Activated naive CD8-positive, alpha-beta T cell (primary cell): ENCODE measurements at regions not wholly inside any gene's neighbourhood (a gene's known extent, or its start where the extent isn't known, plus 50 kb on each side); places are given as distances from the start of the nearest gene placed in this dataset.

Source experiments
- H3K27ac Mint-ChIP-seq: one replicate; pipeline ENCODE4 v1.8.0; 2021; ENCODE audit warnings: mixed read lengths
- H3K27me3 Mint-ChIP-seq: one replicate; pipeline ENCODE4 v1.8.0; 2021; ENCODE audit warnings: mixed read lengths
- H3K36me3 Mint-ChIP-seq: one replicate; pipeline ENCODE4 v1.8.0; 2021; ENCODE audit warnings: mixed read lengths
- H3K4me1 Mint-ChIP-seq: one replicate; pipeline ENCODE4 v1.8.0; 2021; ENCODE audit warnings: low read depth, mixed read lengths
- H3K4me3 Mint-ChIP-seq: one replicate; pipeline ENCODE4 v1.8.0; 2021; ENCODE audit warnings: mild to moderate bottlenecking, mixed read lengths
- H3K9me3 Mint-ChIP-seq: one replicate; pipeline ENCODE4 v1.8.0; 2021; ENCODE audit warnings: low read depth, mixed read lengths

DNA sequence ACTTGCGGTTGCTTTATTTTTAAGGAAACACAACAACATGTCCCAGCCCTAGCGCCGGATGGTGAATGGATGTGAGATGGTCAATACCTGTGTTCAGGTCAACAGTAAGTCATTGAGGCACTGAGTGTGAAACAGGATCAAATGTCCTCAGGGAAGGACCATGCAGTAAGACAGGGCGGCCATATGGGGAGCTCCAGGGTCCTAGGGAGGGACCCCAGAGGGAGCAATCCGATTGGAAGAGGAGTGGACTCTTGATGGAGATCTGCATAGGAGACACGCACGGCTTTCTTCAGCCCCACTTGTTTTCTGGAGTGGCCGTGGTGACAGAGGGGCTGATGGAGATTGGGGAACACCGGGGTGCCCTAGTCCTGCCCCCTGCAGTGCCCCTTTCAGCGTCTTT lies 423.8 kb upstream of the MKI67 start:
- H3K27me3 Mint-ChIP-seq = no peaks in the 10 kb centered on the region
- no peak overlapping the region for H3K27ac Mint-ChIP-seq
- H3K4me1 Mint-ChIP-seq = no peaks in the 10 kb centered on the region
- no peaks in the 10 kb centered on the region for H3K36me3 Mint-ChIP-seq
- no peaks in the 10 kb centered on the region for H3K9me3 Mint-ChIP-seq
- H3K4me3 Mint-ChIP-seq = no peak overlapping the region

DNA sequence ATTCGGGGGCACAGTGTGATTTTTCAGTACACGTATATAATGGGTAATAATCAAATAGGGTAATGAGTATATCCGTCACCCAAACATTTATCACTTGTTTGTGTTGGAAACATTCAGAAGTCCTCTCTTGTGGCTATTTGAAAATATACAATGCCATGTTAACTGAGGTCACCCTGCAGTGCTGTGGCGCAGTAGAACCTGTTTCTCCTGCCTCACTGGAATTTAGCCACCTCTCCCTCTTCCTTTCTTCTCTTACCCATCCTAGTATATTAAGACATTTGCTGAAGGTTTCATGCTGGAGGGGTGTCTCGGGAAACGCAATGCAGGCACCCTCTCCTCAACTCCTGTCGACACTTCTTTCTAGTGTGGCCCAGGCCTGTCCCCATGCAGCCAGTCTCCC lies 425.3 kb upstream of the MKI67 start:
- H3K27me3 Mint-ChIP-seq = peaks cover 1% of the 10 kb centered on the region
- no peaks in the 10 kb centered on the region for H3K36me3 Mint-ChIP-seq
- no peaks in the 10 kb centered on the region for H3K9me3 Mint-ChIP-seq
- no peak overlapping the region for H3K4me3 Mint-ChIP-seq
- no peak overlapping the region for H3K27ac Mint-ChIP-seq
- no peaks in the 10 kb centered on the region for H3K4me1 Mint-ChIP-seq

DNA sequence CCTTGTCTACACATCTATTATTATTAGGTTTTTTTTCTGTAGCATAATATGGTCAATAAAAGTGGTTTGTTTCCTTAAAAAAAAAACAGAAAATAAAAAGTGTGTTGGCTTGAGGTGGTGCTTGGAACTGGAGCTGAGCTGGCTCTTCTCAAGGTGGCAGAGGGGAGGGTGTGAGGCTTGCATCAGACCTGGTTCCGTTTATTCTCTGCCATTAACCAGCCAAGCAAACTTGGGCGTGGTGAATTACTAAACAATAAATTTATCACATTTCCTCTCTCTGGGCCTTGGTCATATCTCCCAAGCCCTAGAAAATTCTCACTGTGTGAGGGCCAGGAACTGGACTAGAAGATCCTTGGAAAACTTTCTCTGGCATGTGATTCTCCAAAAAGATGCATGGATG lies 427.5 kb upstream of the MKI67 start:
- Mint-ChIP-seq H3K27me3 (peaks cover 1% of the 10 kb centered on the region), H3K27ac (no peak overlapping the region)

DNA sequence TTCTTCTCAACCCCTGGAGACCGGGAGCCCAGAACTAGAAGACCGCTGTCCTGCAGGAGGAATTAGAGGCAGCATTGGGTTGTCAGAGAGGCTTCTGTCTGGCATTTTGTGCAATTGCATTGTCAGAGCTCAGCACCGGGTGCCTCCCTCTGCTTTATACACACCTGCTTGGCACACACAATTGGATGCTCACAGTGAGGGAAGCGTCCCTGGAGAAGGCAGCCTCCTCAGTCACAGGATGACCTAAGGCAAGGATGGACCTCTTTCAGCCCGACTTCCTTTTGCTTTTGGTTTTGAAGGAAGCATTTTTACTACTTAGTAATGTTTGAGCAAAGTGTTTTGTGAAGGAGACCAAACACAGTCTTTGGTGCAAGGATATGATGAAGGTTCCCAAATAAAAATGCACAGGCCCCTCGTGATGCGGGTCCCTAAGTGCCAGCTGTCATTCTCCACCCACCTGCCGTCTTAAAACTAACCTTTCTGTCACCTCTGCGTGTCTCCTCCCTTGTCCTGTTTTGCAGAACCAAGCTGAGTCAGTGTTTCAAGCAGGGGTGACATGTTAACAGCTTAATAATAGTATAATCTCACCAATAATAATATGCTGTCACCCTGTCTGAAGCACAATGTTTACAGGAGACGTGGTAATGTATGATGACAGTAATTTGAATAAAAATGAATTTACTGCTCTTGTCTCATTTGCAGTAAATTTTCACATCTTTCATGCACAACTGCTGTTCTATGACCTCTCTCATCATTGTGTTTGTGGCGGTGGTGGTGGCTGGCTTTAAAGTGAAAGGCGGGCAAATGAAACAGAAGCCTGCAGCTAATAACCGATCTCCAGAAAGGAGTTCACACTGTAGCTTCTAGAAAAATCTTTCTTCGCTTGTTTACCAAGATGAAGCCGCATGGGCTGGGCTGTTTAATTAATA lies 430.2 kb upstream of the MKI67 start:
- H3K4me3 Mint-ChIP-seq = no peak overlapping the region
- H3K36me3 Mint-ChIP-seq = no peaks in the 10 kb centered on the region
- no peaks in the 10 kb centered on the region for H3K4me1 Mint-ChIP-seq
- no peaks in the 10 kb centered on the region for H3K9me3 Mint-ChIP-seq
- peaks cover 4% of the 10 kb centered on the region for H3K27me3 Mint-ChIP-seq
- H3K27ac Mint-ChIP-seq = no peak overlapping the region

More for the DNA sequence above, 427.5 kb upstream of the MKI67 start:
- H3K36me3 Mint-ChIP-seq = no peaks in the 10 kb centered on the region
- H3K9me3 Mint-ChIP-seq = no peaks in the 10 kb centered on the region
- no peaks in the 10 kb centered on the region for H3K4me1 Mint-ChIP-seq
- H3K4me3 Mint-ChIP-seq = no peak overlapping the region

DNA sequence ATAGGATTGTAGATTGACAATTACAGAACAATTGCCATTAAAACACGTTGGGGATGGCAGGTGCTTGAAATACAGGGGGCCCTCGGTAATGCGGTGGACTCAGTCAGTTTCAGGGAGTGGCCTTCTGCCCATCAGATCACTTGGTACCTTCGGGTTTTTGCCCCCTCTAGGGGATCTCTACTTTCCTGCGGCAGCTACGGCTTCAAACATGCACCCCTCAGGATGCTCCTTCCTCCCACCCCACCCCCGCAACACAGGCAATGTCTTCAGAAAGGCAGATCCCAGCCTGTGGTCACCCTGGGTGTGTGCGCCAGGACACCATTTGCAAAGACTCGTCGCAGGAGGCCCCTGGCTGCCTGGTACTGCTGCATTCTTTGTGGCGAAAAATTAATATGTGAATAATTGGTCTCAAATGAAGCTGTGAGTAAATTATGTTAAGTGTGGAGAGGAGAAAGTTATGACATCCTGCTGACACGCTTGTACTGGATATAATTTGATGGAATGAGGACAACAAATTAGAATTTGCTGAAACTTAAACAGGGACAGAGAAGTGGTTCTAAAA lies 431.0 kb upstream of the MKI67 start:
- Mint-ChIP-seq H3K36me3 (no peaks in the 10 kb centered on the region), H3K4me3 (no peak overlapping the region), H3K27me3 (peaks cover 4% of the 10 kb centered on the region), H3K4me1 (no peaks in the 10 kb centered on the region), H3K27ac (no peak overlapping the region), H3K9me3 (peaks cover 4% of the 10 kb centered on the region)

DNA sequence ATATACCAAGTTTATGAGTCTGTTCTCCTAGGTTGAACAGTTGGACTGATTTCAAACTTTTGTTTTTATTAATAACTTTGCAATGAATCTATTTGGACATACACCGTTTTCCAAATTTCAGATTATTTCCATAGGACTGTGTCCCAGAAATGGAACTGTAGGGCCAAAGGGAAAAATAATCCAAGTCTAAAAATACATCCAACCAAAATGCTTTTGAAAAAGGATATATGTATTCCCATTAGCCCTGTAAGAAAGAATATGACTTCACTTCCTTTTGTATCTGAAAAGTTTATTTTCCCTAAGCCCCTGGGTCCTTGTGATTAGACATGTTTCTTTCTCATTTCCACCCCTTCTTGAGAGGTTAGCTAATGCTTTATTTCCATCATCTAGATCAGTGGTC lies 434.2 kb upstream of the MKI67 start:
- Mint-ChIP-seq H3K9me3 (peaks cover 4% of the 10 kb centered on the region), H3K27ac (no peak overlapping the region), H3K4me1 (no peaks in the 10 kb centered on the region), H3K4me3 (no peak overlapping the region), H3K27me3 (peaks cover 4% of the 10 kb centered on the region), H3K36me3 (no peaks in the 10 kb centered on the region)

DNA sequence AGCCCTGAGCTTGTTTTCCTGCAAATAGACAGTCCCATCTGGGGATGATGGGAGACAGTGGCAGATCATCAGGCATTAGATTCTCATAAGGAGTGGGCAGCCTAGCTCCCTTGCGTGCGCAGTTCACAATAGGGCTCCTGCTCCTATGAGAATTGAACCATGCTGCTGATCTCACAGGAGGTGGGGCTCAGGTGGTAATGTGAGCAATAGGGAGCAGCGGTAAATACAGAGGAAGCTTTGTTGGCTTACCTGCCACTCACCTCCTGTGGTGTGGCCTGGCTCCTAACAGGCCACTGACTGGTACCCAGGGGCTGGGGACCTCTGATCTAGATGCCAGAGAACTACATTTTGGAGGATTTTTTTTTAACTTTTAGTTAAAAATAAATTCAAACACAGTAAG lies 434.8 kb upstream of the MKI67 start:
- H3K36me3 Mint-ChIP-seq = no peaks in the 10 kb centered on the region
- no peaks in the 10 kb centered on the region for H3K4me1 Mint-ChIP-seq
- no peak overlapping the region for H3K4me3 Mint-ChIP-seq
- peaks cover 4% of the 10 kb centered on the region for H3K9me3 Mint-ChIP-seq
- no peak overlapping the region for H3K27ac Mint-ChIP-seq
- H3K27me3 Mint-ChIP-seq = peaks cover 3% of the 10 kb centered on the region

- Mint-ChIP-seq H3K9me3 (peaks cover 4% of the 10 kb centered on the region), H3K4me1 (no peaks in the 10 kb centered on the region), H3K4me3 (no peak overlapping the region), H3K27me3 (peaks cover 2% of the 10 kb centered on the region), H3K36me3 (no peaks in the 10 kb centered on the region), H3K27ac (no peak overlapping the region)
Measured at GRCh38 chr10:128563387-128563786, 437.2 kb upstream of the MKI67 start.

GRCh38 chr10:128563904-128564303 lies 437.7 kb upstream of the MKI67 start:
- H3K4me1 Mint-ChIP-seq = no peaks in the 10 kb centered on the region
- H3K9me3 Mint-ChIP-seq = peaks cover 4% of the 10 kb centered on the region
- peaks cover 2% of the 10 kb centered on the region for H3K27me3 Mint-ChIP-seq
- no peaks in the 10 kb centered on the region for H3K36me3 Mint-ChIP-seq
- H3K4me3 Mint-ChIP-seq = no peak overlapping the region
- no peak overlapping the region for H3K27ac Mint-ChIP-seq

DNA sequence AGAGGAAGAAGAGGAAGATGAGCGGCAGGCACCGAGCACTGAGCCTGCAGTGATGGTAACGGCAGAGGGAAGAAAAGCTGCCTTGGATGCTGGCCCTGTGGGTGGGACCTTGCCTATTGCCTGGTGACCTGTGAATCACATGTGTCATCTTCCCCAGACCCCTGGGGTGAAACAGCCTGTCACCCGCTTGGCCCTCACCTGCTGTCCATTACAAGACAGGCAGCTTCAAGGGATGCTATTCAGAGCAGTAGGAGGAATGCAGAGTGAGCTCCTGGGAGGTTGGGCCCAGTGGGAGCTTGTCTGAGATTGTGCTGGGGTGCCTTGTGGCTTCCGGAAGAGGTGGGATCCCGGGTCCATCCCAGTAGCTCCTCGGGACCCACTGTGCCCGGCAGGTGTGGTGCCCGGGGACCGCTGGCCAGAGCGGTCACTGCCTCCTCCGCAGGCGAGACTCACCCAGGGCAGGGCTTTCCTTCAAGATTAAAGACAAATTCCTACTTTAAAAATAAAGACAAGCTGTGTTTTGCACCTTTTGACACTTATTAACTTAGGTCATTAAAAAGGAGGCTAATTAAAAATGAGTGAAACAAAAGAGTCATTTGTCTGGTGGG lies 440.2 kb upstream of the MKI67 start:
- Mint-ChIP-seq H3K27ac (no peak overlapping the region), H3K36me3 (no peaks in the 10 kb centered on the region), H3K9me3 (peaks cover 4% of the 10 kb centered on the region), H3K4me3 (no peak overlapping the region), H3K27me3 (no peaks in the 10 kb centered on the region), H3K4me1 (no peaks in the 10 kb centered on the region)

DNA sequence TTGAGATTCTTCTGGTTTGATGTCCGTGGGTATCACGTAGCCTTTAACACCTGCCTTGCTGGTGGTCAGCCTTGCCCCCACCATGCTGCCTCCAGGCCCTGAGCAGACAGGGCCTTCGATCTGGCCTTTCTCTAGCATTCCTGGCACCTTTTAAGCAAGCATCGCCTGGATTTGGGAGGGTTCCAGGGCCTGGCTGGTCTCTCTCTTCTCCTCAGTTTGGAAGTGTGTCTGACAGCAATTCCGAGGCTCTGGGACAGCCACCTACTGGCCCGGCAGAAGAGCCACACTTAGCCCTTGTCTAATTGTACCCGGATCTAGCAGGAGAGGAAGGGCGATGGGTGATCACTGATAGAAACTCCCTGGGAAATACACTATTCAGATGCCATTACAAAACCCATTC lies 441.3 kb upstream of the MKI67 start:
- H3K36me3 Mint-ChIP-seq = no peaks in the 10 kb centered on the region
- H3K27me3 Mint-ChIP-seq = no peaks in the 10 kb centered on the region
- H3K27ac Mint-ChIP-seq = no peak overlapping the region
- H3K4me3 Mint-ChIP-seq = no peak overlapping the region
- H3K9me3 Mint-ChIP-seq = no peaks in the 10 kb centered on the region
- H3K4me1 Mint-ChIP-seq = no peaks in the 10 kb centered on the region

GRCh38 chr10:128568041-128568440 lies 441.8 kb upstream of the MKI67 start:
- no peak overlapping the region for H3K27ac Mint-ChIP-seq
- H3K4me3 Mint-ChIP-seq = no peak overlapping the region
- no peaks in the 10 kb centered on the region for H3K27me3 Mint-ChIP-seq
- H3K9me3 Mint-ChIP-seq = no peaks in the 10 kb centered on the region
- H3K36me3 Mint-ChIP-seq = no peaks in the 10 kb centered on the region
- H3K4me1 Mint-ChIP-seq = no peaks in the 10 kb centered on the region

- H3K9me3 Mint-ChIP-seq = no peaks in the 10 kb centered on the region
- H3K4me3 Mint-ChIP-seq = no peak overlapping the region
- H3K4me1 Mint-ChIP-seq = no peaks in the 10 kb centered on the region
- H3K27me3 Mint-ChIP-seq = no peaks in the 10 kb centered on the region
- H3K36me3 Mint-ChIP-seq = no peaks in the 10 kb centered on the region
- H3K27ac Mint-ChIP-seq = no peak overlapping the region
Measured at GRCh38 chr10:128568491-128568890, 442.3 kb upstream of the MKI67 start.

DNA sequence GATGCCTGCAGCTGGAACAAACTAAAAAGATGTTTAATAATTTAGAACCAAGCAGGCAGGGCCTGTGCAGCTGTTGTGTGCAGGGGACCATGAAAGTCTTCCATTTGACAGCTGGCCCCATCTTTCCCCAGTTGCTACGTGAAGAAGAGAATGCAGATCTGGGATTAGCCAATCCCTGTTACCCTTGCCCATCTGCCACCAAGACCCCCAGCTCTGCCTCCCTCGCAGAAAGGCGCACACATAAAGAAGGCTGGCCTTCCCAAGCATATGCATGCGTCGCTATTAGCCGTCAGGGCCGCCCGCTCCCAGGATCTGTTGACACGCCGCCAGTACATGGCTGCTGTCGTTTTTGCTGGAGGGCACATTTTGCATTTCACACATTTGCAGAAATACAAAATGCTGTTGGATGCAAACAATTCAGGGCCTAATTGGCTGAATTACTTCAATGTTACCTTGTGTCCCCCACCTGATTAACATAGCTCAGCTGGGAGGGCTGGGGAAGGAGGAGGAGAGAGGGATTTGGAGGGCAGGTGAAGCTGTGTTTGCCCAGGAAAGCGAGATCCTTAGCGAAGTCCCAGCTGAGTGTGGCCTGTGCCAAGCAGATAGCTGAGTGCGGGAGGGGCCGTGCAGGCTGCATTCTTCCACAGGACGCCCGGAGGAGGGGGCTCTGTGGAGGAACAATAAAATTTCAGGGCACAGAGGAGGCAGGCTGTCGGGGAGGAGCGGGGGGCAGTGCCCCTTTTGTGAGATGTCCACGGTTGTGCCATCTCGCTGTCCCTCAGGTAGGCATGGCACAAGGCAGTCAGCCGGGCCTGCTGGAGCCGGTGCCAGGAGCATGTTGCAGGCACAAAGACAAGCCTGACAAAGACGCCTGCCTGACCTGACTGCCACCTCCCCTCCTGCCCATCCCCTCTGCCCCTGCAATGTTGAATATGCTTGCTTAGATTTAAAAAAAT lies 443.0 kb upstream of the MKI67 start:
- H3K27me3 Mint-ChIP-seq = no peaks in the 10 kb centered on the region
- H3K4me1 Mint-ChIP-seq = no peaks in the 10 kb centered on the region
- H3K9me3 Mint-ChIP-seq = no peaks in the 10 kb centered on the region
- H3K4me3 Mint-ChIP-seq = no peak overlapping the region
- no peaks in the 10 kb centered on the region for H3K36me3 Mint-ChIP-seq
- H3K27ac Mint-ChIP-seq = no peak overlapping the region
